B cell (primary cell): ENCODE measurements at regions not wholly inside any gene's neighbourhood (a gene's known extent, or its start where the extent isn't known, plus 50 kb on each side); places are given as distances from the start of the nearest gene placed in this dataset.

Experiments used
- ATAC-seq: fragments of 200-7000 bp; cut with Tn5 transposase; one replicate; pipeline ENCODE4 v1.10.0; 2021; ENCODE audit warnings: low read depth, mild to moderate bottlenecking, moderate number of reproducible peaks, moderate library complexity
- CTCF ChIA-PET: fragments of 350-600 bp; sonication (Branson Sonifier 250); formaldehyde crosslinking; loops from one replicate; lab custom pipeline; 2021; ENCODE audit warnings: antibody characterized with exemption, inconsistent platforms; lab: Charles Lee
- POLR2A ChIA-PET: fragments of 350-600 bp; sonication (Branson Sonifier 250); formaldehyde crosslinking; loops from one replicate; lab custom pipeline; 2021; ENCODE audit warnings: antibody characterized with exemption; lab: Charles Lee
- DNase-seq: peaks from one replicate; pipeline ENCODE4 v3.0.0; 2013
- H2AFZ ChIP-seq: 2 replicates; pipeline ENCODE4 v1.6.1; 2012; ENCODE audit warnings: mild to moderate bottlenecking, low read depth, low read length; ENCODE audit not compliant: insufficient read depth, poor library complexity, severe bottlenecking
- H3K27ac ChIP-seq, 2 donors: 1 replicate in 1 of 2; 2 replicates in 1 of 2; pipeline ENCODE4 v1.5.1; 2012 to 2013; ENCODE audit warnings: low read length in 2 of 2, mild to moderate bottlenecking in 2 of 2, moderate library complexity in 1 of 2
- H3K27me3 ChIP-seq, 4 experiments: fragments of 200-600 bp in 1 of 4; sonication (generic) in 1 of 4; replicated peaks in 1 of 4; 1 replicate in 2 of 4; 2 replicates in 2 of 4; pipeline versions ENCODE4 v1.6.1 to v1.7.0; 2013 to 2016; ENCODE audit warnings: low read length in 3 of 4, mild to moderate bottlenecking in 2 of 4, mixed read lengths in 1 of 4, moderate library complexity in 1 of 4; ENCODE audit not compliant: insufficient read depth in 4 of 4, control insufficient read depth in 3 of 4; ENCODE audit errors: control extremely low read depth in 1 of 4
- H3K36me3 ChIP-seq, 2 experiments: replicated peaks in 1 of 2; 1 replicate in 1 of 2; 2 replicates in 1 of 2; pipeline versions ENCODE4 v1.6.1 to v1.7.1; 2013; ENCODE audit warnings: low read length in 1 of 2; ENCODE audit not compliant: insufficient read depth in 2 of 2, control insufficient read depth in 1 of 2; ENCODE audit errors: control extremely low read depth in 1 of 2, extremely low read depth in 1 of 2
- H3K4me1 ChIP-seq, 2 donors: fragments of 200-600 bp in 1 of 2; sonication (generic) in 1 of 2; 1 replicate in 1 of 2; 2 replicates in 1 of 2; pipeline versions ENCODE4 v1.5.1 to v1.6.1; 2013 to 2017; ENCODE audit warnings: low read length in 2 of 2; ENCODE audit not compliant: control insufficient read depth in 2 of 2, insufficient read depth in 2 of 2
- H3K4me2 ChIP-seq: replicated peaks from 2 replicates; pipeline ENCODE3; 2012; ENCODE audit warnings: mild to moderate bottlenecking, low read depth, low read length; ENCODE audit not compliant: poor library complexity, severe bottlenecking
- H3K4me3 ChIP-seq, 5 experiments: fragments of 200-600 bp in 1 of 5; sonication (generic) in 1 of 5; 1 replicate in 3 of 5; 2 replicates in 2 of 5; pipeline versions ENCODE4 v1.5.1 to v1.7.0; 2011 to 2016; ENCODE audit warnings: low read length in 4 of 5, mild to moderate bottlenecking in 4 of 5, low read depth in 2 of 5, control low read depth in 1 of 5, moderate library complexity in 1 of 5; ENCODE audit not compliant: insufficient read depth in 1 of 5; ENCODE audit errors: control extremely low read depth in 1 of 5, extremely low read depth in 1 of 5
- H3K79me2 ChIP-seq: fragments of 200-600 bp; sonication (generic); one replicate; pipeline ENCODE4 v1.6.0; 2016; ENCODE audit warnings: low read length; ENCODE audit not compliant: control insufficient read depth, insufficient read depth
- H3K9ac ChIP-seq: fragments of 200-600 bp; sonication (generic); 2 replicates; pipeline ENCODE4 v1.6.1; 2017; ENCODE audit warnings: mild to moderate bottlenecking, low read length, moderate library complexity
- H3K9me3 ChIP-seq, 3 donors: one replicate each; pipeline versions ENCODE4 v1.6.1 to v1.7.1; 2013; ENCODE audit warnings: low read length in 2 of 3; ENCODE audit not compliant: control insufficient read depth in 2 of 3, insufficient read depth in 1 of 3; ENCODE audit errors: control extremely low read depth in 1 of 3
- H4K20me1 ChIP-seq: 2 replicates; pipeline ENCODE4 v1.6.0; 2012; ENCODE audit warnings: mild to moderate bottlenecking, low read length; ENCODE audit not compliant: insufficient read depth, control insufficient read depth, poor library complexity, severe bottlenecking
- H3K27ac Mint-ChIP-seq: one replicate; pipeline ENCODE4 v1.8.0; 2021; ENCODE audit warnings: mixed read lengths
- H3K27me3 Mint-ChIP-seq: one replicate; pipeline ENCODE4 v1.8.0; 2021; ENCODE audit warnings: mixed read lengths
- H3K4me1 Mint-ChIP-seq: one replicate; pipeline ENCODE4 v1.8.0; 2021; ENCODE audit warnings: mixed read lengths
- H3K4me3 Mint-ChIP-seq: one replicate; pipeline ENCODE4 v1.8.0; 2021; ENCODE audit warnings: mixed read lengths
- H3K9me3 Mint-ChIP-seq: one replicate; pipeline ENCODE4 v1.8.0; 2022; ENCODE audit warnings: mixed read lengths; ENCODE audit not compliant: insufficient read depth
- CTCF ChIP-seq: fragments of 200-600 bp; IDR thresholded peaks from one replicate; pipeline ENCODE4 v1.8.0; 2022; ENCODE audit warnings: antibody characterized with exemption, mild to moderate bottlenecking
- EZH2 ChIP-seq: IDR thresholded peaks from 2 replicates; pipeline ENCODE4 v1.6.1; 2012; ENCODE audit warnings: borderline replicate concordance, low read depth, mild to moderate bottlenecking, moderate library complexity, low read length; ENCODE audit not compliant: insufficient read depth, poor library complexity, severe bottlenecking
- WGBS: methylation state at CpG from one replicate; pipeline ENCODE4 v1.1.5; 2013; ENCODE audit warnings: missing lambda C conversion rate; ENCODE audit not compliant: insufficient coverage; 5-methylcytosine and 5-hydroxymethylcytosine counted together
- intact Hi-C: fragments of 100-400 bp; cut with micrococcal nuclease; formaldehyde crosslinking; loops from one replicate; pipeline ENCODE4 v1.10.0; 2022

- H3K9ac ChIP-seq: no peak overlapping the region
- H3K27me3 ChIP-seq: peaks cover 0 to 3% (median 0%) of the 10 kb centered on the region in 4 experiments
- H4K20me1 ChIP-seq: no peaks in the 10 kb centered on the region
- no peak overlapping the region for H2AFZ ChIP-seq
- no peak overlapping the region for H3K27ac ChIP-seq
- no peaks in the 10 kb centered on the region for H3K4me1 ChIP-seq
- H3K4me1 Mint-ChIP-seq: no peaks in the 10 kb centered on the region
- POLR2A ChIA-PET: no interaction called here
- peaks cover 0 to 5% (median 3%) of the 10 kb centered on the region in 3 donors for H3K9me3 ChIP-seq
- ATAC-seq: no peak
- H3K4me2 ChIP-seq: no peak overlapping the region
- H3K4me3 ChIP-seq: no peak overlapping the region
- no peak for TF ChIP-seq EZH2
- TF ChIP-seq CTCF: no peak
- CTCF ChIA-PET: no interaction called here
- H3K79me2 ChIP-seq: no peaks in the 10 kb centered on the region
- H3K36me3 ChIP-seq: no peaks in the 10 kb centered on the region
- intact Hi-C loops: no loop called here
- H3K4me3 Mint-ChIP-seq: no peak overlapping the region
- H3K27ac Mint-ChIP-seq: no peak overlapping the region
- DNase-seq: no peak
- WGBS: 100% methylated on average over 2 of the region's 3 CpGs
- peaks cover 7% of the 10 kb centered on the region for H3K27me3 Mint-ChIP-seq
- H3K9me3 Mint-ChIP-seq: peaks cover 7% of the 10 kb centered on the region
These were observed 235.3 kb downstream of the CSNK2A3 start for GRCh38 chr11:11117730-11118129.

GRCh38 chr11:11115475-11115874 lies 237.6 kb downstream of the CSNK2A3 start:
- Histone ChIP-seq H3K4me1 (no peaks in the 10 kb centered on the region), H3K27me3 (no peaks in the 10 kb centered on the region), H3K4me3 (no peak overlapping the region), H3K27ac (no peak overlapping the region), H3K36me3 (no peaks in the 10 kb centered on the region), H3K4me2 (no peak overlapping the region), H3K9ac (no peak overlapping the region), H3K9me3 (peaks cover 1 to 5% (median 3%) of the 10 kb centered on the region in 3 donors), H2AFZ (no peak overlapping the region), H3K79me2 (no peaks in the 10 kb centered on the region), H4K20me1 (no peaks in the 10 kb centered on the region)
- H3K27ac Mint-ChIP-seq: no peak overlapping the region
- DNase-seq: no peak
- ChIA-PET POLR2A (no interaction called here), CTCF (no interaction called here)
- peaks cover 10% of the 10 kb centered on the region for H3K27me3 Mint-ChIP-seq
- H3K4me1 Mint-ChIP-seq: no peaks in the 10 kb centered on the region
- peaks cover 7% of the 10 kb centered on the region for H3K9me3 Mint-ChIP-seq
- intact Hi-C loops: no loop called here
- no peak for ATAC-seq
- no peak overlapping the region for H3K4me3 Mint-ChIP-seq
- WGBS: no CpG with 5 or more reads among the region's 3 CpGs
- no peak for TF ChIP-seq EZH2
- no peak for TF ChIP-seq CTCF
